CD4-positive, alpha-beta T cell treated with Interleukin-6 for 4 hours (primary cell): ENCODE measurements at regions not wholly inside any gene's neighbourhood (a gene's known extent, or its start where the extent isn't known, plus 50 kb on each side); places are given as distances from the start of the nearest gene placed in this dataset.
"Not testable (repeated sequence)": the region's sequence is repeated elsewhere in the genome, so short reads cannot be mapped to it uniquely, and the experiment has no call there.

Experiments
- DNase-seq: peaks from one replicate; pipeline ENCODE4 v3.0.0-alpha.2; 2020; ENCODE audit warnings: mixed read lengths

GRCh38 chr7:145434811-145435210 is 599.0 kb upstream of the TPK1 start:
- no peak for DNase-seq

DNA sequence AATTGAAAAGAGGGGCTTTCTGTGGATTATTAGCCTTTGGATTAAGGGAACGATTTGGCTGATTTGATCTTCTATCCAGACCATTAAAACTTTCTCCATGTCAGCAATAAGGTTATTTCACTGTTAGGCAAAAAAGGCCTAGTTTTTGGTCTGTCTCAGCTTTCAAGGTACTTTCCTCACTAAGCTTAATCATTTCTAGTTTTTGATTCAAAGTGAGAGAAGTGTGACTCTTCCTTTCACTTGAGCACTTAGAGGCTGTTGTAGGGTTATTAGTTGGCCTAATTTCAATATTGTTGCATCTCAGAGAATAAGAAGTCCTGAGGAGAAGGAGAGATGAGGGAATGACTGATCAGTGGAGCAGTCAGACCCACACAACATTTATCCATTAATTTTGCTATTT is 596.0 kb upstream of the TPK1 start:
- no peak for DNase-seq

DNA sequence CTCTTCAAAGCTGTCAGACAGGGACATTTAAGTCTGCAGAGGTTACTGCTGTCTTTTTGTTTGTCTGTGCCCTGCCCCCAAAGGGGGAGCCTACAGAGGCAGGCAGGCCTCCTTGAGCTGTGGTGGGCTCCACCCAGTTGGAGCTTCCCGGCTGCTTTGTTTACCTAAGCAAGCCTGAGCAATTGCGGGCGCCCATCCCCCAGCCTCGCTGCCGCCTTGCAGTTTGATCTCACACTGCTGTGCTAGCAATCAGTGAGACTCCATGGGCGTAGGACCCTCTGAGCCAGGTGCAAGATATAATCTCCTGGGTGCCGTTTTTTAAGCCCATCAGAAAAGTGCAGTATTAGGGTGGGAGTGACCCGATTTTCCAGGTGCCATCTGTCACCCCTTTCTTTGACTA is 582.6 kb upstream of the TPK1 start:
- not testable (repeated sequence) for DNase-seq

DNA sequence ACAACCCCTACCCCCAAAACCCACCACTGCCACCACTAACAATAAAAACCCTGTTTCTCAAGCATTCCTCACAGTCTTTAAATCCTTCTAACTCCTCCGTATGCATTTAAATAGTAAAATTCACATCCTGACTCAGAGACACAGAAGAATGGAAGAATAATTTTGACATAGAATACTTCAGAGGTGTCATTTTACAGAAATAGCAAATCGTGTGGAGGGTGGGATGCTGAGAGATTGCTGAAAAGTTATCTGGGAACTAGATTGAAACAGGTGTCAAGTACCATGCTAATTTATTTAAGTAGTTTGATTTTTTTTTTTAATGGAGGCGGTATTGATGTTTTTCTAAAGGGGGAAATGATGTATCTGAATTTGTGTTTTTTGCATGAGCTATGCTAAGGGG is 575.2 kb upstream of the TPK1 start:
- no peak for DNase-seq

DNA sequence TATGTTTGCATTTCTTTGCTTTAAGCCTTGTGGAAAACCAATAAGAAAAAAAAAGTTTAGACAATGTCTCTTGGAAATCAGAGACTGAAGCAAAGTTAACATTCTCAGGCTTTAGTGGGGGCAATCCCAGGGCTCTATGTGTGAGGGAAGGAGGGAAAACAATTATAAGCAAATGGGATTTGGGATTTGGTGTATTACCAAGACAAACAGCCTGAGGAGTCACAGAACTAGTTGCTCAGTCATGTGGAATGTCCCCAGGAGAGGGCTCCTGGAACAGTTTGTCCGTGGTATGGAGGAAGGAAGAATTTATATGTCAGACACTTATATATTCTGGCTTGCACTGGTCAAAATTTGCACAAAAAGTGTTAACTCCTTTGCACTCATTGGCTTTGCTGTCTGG is 562.9 kb upstream of the TPK1 start:
- DNase-seq, result no peak

GRCh38 chr7:145394126-145394525 is 558.3 kb upstream of the TPK1 start:
- DNase-seq, result no peak

GRCh38 chr7:145382762-145383161 is 546.9 kb upstream of the TPK1 start:
- DNase-seq, result no peak

DNA sequence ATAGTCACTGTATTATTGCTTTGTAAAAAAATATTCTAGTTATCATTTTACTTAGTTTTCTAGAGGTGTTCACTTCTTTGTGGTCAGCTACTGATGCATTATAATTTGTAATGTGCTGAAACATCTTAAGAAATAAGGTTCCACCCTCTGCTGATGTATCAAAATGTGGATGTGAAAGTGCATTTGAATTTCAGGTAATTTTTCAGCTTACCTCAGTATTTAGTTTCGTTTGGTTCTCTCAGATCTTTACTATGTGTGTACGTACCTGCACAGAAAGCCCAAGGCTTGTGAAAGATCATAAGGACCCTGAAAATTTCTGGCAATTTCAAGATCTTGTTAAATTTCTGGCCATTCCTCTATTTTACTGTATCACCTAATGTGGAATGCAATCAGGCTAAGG is 542.3 kb upstream of the TPK1 start:
- no peak for DNase-seq

DNA sequence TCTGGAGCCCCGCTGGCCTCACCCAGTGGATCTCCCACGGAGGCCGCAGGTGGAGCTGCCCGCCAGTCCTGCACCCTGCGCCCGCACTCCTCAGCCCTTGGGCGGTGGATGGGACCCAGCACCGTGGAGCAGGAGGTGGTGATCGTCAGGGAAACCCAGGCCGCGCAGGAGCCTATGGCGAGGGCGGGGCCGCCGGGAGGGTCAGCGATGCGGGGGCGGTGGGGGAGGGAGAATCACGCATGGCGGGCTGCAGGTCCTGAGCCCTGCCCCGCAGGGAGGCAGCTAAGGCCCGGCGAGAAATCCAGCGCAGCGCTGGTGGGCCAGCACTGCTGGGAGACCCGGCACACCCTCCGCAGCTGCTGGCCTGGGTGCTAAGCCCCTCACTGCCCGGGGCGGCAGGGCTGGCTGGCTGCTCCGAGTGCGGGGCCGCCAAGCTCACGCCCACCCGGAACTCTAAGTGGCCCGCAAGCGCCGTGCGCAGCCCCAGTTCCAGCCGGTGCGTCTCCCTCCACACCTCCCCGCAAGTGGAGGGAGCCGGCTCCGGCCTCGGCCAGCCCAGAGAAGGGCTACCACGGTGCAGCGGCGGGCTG is 524.8 kb upstream of the TPK1 start:
- no peak for DNase-seq

DNA sequence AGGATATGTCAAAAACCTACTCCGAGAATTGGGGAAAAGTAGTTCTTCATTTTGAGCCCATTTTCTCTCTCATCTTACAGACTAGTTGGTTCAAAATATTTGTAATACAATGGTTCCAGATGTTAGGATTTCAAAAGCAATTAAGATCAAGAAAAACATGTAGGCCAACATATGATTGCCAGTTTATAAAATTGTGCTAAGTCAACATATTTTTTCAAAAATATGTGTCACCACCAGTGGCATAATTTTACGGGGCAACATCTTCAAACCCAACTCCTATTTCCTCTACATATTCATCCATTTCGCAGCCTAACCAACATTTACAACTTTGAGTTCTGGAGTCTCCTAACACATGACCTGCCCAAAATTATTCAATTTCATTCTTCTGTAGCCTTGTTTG is 514.5 kb upstream of the TPK1 start:
- DNase-seq, result no peak

DNA sequence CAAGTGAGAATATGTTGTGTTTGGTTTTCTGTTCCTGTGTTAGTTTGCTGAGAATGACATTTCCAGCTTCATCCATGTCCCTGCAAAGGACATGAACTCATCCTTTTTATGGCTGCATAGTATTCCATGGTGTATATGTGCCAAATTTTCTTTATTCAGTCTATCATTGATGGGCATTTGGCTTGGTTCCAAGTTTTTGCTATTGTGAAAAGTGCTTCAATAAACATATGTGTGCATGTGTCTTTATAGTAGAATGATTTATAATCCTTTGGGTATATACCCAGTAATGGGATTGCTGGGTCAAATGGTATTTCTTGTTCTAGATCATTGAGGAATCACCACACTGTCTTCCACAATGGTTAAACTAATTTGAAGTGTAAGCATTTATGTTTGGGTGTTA is 513.6 kb upstream of the TPK1 start:
- not testable (repeated sequence) for DNase-seq

- no peak for DNase-seq
Measured at GRCh38 chr7:145347271-145347670, 511.4 kb upstream of the TPK1 start.

DNA sequence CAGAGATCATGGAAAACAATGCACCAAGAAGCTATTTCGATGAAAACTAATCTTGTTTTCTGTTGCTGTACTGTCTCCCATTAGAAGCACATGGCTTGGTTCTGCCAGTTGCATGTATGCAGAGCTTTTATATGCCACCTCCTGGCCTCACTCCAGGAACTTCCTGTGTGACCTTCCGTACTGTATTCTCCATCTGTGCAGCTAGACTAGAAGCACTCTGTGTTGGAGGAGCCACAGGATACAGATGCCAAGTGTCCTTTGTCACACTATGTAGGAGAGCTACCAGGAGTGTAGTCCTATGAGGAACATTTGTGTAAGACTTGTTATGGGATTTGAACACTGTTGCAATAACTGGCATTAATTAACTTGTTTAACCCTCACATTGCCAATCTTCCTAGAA is 503.5 kb upstream of the TPK1 start:
- DNase-seq, result no peak

DNA sequence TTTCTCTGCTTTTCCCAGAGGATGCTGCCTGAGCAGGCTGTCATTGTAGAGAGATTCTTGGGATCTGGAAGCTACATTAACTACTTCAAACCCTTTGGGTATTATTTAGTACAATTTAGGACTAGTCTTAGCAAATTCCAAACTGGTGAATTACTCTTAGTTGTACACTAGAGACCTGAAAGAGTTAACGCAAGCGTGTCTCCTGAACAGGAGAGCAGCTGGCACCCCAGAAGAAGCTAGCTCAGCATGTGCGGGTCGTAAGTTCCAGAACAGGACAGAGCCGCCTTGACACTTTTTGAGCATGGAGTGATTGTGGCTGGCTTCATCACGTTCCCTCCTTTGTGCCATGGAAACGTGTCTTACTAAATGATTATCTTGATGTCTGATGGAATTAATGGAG is 495.7 kb upstream of the TPK1 start:
- no peak for DNase-seq

- DNase-seq, result no peak
Measured at GRCh38 chr7:145331076-145331475, 495.2 kb upstream of the TPK1 start.

DNA sequence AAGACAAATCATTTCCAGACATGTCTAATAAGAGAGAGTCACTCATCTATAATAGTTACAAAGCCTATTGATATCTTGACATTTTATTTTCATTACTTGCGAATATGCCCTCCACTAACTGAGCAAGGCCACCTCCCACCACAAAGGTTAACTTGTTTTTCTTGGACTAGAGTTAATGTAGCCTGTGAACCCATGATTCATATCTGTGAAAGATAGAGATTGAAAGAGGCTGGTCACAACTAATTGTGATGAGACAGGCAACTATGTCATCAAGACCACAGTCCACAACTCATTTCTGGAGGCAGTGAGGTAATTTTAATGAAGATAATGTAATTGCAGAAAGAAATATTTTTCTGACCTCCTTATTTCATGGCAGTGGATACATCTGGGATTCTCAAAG is 491.8 kb upstream of the TPK1 start:
- no peak for DNase-seq

DNA sequence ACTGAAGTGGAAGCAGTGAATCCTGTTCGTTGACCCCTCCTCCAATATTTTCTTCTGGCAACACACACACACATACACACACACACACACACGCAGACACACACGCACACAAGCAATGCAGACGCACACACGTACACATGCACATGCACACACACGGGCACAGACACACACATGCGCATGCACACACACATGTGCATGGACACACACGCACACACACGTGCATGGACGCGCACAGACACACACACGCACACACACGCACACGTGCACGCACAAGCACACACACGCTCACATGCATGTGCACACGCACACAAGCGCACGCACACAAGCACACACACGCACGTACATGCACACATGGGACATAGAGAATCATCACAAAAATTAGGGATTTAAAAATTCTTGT is 488.2 kb upstream of the TPK1 start:
- DNase-seq, result no peak

DNA sequence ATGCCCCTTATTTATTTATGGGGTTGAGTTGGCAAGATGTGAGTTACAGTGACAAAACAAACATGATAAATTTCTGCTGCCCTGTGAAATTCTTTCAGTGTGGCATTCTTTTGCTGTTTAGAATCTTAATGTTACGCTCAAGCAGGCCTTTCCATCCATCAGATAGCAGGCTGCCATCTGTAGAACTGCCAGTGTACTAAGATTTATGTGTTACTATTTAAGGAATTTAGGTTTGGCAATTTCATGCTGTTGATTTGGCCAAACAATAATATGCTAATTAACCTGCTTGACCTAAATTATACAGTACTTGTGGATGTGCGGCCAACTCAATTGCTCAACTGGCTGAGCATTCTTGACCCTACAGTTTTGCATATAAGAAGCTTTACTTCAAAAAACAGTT is 477.7 kb upstream of the TPK1 start:
- DNase-seq, result no peak

DNA sequence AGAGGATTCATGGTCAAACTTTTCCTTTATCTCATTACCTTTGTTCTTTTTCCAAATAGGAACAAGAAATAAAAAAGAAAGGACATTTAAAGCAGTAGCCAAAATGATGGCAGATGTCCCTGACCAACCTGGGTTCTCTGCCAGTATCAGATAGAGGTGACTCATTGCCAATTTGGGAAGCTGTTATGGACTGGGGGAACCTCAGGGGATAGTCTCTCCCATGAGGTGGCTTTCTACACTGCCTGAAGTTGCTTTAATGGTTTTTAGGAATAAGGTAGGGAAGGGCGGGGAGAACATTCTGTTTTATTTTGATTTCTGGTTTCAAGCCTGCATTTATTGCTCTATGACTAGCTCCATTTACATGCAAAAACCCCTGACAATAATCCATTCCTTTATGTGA is 457.9 kb upstream of the TPK1 start:
- no peak for DNase-seq

- no peak for DNase-seq
Measured at GRCh38 chr7:145293228-145293701, 457.4 kb upstream of the TPK1 start.

DNA sequence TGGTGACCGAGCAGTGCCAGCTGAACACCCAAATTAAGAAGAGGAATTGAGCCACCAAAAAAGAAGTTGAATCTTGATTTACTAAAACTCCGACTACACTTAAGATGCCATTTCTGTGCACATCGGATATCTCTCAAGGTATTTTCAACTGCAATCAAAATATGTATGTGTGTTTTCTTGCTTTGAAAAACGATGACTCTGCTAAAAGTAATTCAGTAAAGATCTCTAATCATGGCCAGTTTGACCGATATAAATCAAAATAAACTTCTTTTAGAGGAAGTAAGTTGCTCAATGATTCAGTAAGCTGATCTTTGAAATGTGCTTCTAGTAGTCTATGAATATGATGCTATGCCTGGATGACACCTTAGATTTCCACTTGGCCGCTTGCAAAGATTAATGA is 453.5 kb upstream of the TPK1 start:
- no peak for DNase-seq

GRCh38 chr7:145276118-145276517 is 440.3 kb upstream of the TPK1 start:
- DNase-seq, result no peak

- DNase-seq, result no peak
Measured at GRCh38 chr7:145269418-145270161, 433.7 kb upstream of the TPK1 start.

GRCh38 chr7:145265180-145265579 is 429.3 kb upstream of the TPK1 start:
- DNase-seq, result no peak

DNA sequence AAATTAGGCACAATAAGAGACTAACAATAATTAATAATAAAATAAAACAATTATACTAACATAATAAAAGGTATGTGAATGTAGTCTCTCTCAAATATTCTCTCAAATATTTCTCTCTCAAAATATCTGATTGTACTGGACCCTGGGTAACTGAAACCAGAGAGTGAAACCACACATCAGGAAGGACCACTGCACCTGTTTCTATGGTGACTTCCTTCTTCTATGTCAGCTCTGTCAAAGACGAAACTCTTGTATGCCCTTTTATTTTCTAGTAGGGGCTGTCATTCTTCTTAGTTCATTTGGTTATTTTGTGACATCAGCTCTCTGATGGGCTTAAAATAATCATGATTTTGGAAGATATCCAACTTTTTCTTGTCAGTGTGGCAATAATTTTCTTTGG is 428.0 kb upstream of the TPK1 start:
- DNase-seq, result no peak
